Fibroblast of skin of left quadriceps (primary cell): ENCODE measurements at regions not wholly inside any gene's neighbourhood (a gene's known extent, or its start where the extent isn't known, plus 50 kb on each side); places are given as distances from the start of the nearest gene placed in this dataset.
A peak's percentile ranks its signal among the peaks of the same experiment; 100 is the strongest.
"Not testable (repeated sequence)": the region's sequence is repeated elsewhere in the genome, so short reads cannot be mapped to it uniquely, and the experiment has no call there.

Experiments
- DNase-seq, 2 experiments: peaks; one replicate each; pipeline ENCODE4 v3.0.0-alpha.2; 2013; ENCODE audit warnings: low read depth in 2 of 2

GRCh38 chr6:121639021-121639420 lies 203.6 kb downstream of the GJA1 start:
- peak in 1 of 2 experiments; percentile 38 for DNase-seq

GRCh38 chr6:121641158-121641557 lies 205.7 kb downstream of the GJA1 start:
- DNase-seq: no peak

- no peak for DNase-seq
These were observed 209.8 kb downstream of the GJA1 start for GRCh38 chr6:121645100-121645745.

GRCh38 chr6:121647905-121648304 lies 212.5 kb downstream of the GJA1 start:
- peak; percentile 55 to 56 for DNase-seq

GRCh38 chr6:121649951-121650350 lies 214.5 kb downstream of the GJA1 start:
- no peak for DNase-seq

- DNase-seq: no peak
These were observed 216.0 kb downstream of the GJA1 start for GRCh38 chr6:121651420-121651819.

GRCh38 chr6:121652223-121652622 lies 216.8 kb downstream of the GJA1 start:
- DNase-seq: no peak

GRCh38 chr6:121652726-121653623 lies 217.5 kb downstream of the GJA1 start:
- peak; percentile 76 to 81 for DNase-seq

GRCh38 chr6:121653624-121654008 lies 218.2 kb downstream of the GJA1 start:
- no peak for DNase-seq

- DNase-seq: no peak
These were observed 222.5 kb downstream of the GJA1 start for GRCh38 chr6:121657972-121658371.

- DNase-seq: no peak
These were observed 224.8 kb downstream of the GJA1 start for GRCh38 chr6:121660277-121660676.

- no peak for DNase-seq
These were observed 227.9 kb downstream of the GJA1 start for GRCh38 chr6:121663292-121663810.

- no peak for DNase-seq
These were observed 228.7 kb downstream of the GJA1 start for GRCh38 chr6:121664158-121664557.

- DNase-seq: peak; percentile 42 to 56
These were observed 231.4 kb downstream of the GJA1 start for GRCh38 chr6:121666814-121667213.

GRCh38 chr6:121668259-121668658 lies 232.8 kb downstream of the GJA1 start:
- DNase-seq: no peak

- DNase-seq: no peak
These were observed 235.1 kb downstream of the GJA1 start for GRCh38 chr6:121670511-121670910.

GRCh38 chr6:121677571-121677970 lies 242.1 kb downstream of the GJA1 start:
- DNase-seq: no peak

GRCh38 chr6:121678245-121678644 lies 242.8 kb downstream of the GJA1 start:
- DNase-seq: no peak

- no peak for DNase-seq
These were observed 244.6 kb downstream of the GJA1 start for GRCh38 chr6:121680058-121680457.

GRCh38 chr6:121682666-121683065 lies 247.2 kb downstream of the GJA1 start:
- DNase-seq: no peak

- DNase-seq: not testable (repeated sequence)
These were observed 250.4 kb downstream of the GJA1 start for GRCh38 chr6:121685806-121686205.

- no peak for DNase-seq
These were observed 251.2 kb downstream of the GJA1 start for GRCh38 chr6:121686611-121687023.

- DNase-seq: no peak
These were observed 253.5 kb downstream of the GJA1 start for GRCh38 chr6:121688974-121689373.
